Neural cell (in vitro differentiated cells): ENCODE measurements at regions not wholly inside any gene's neighbourhood (a gene's known extent, or its start where the extent isn't known, plus 50 kb on each side); places are given as distances from the start of the nearest gene placed in this dataset.

Experiments
- CTCF ChIP-seq: fragments of 450-650 bp; IDR thresholded peaks from 2 replicates; pipeline ENCODE4 v1.5.1; 2014; ENCODE audit warnings: antibody characterized with exemption, mild to moderate bottlenecking, moderate library complexity; ENCODE audit not compliant: poor library complexity, severe bottlenecking
- EP300 ChIP-seq: fragments of 450-650 bp; conservative IDR thresholded peaks from 2 replicates; pipeline ENCODE4 v1.6.1; 2014; ENCODE audit warnings: antibody characterized with exemption, mild to moderate bottlenecking, moderate library complexity; ENCODE audit not compliant: poor library complexity, severe bottlenecking
- EZH2 ChIP-seq: fragments of 200-600, 300-800 bp; shearing (Covaris generic), sonication (generic); IDR thresholded peaks from 2 replicates; pipeline ENCODE4 v1.6.1; 2014; ENCODE audit warnings: antibody characterized with exemption, low read length, borderline replicate concordance, mild to moderate bottlenecking; ENCODE audit not compliant: insufficient read depth, poor library complexity, severe bottlenecking
- POLR2AphosphoS5 ChIP-seq: IDR thresholded peaks from 2 replicates; pipeline ENCODE4 v1.6.1; 2012
- RAD21 ChIP-seq: fragments of 450-650 bp; conservative IDR thresholded peaks from 2 replicates; pipeline ENCODE4 v1.6.1; 2014; ENCODE audit warnings: antibody characterized with exemption, mild to moderate bottlenecking, moderate library complexity
- REST ChIP-seq: IDR thresholded peaks from 2 replicates; pipeline ENCODE4 v1.6.1; 2012; ENCODE audit warnings: borderline replicate concordance
- SMC3 ChIP-seq: fragments of 450-650 bp; conservative IDR thresholded peaks from 2 replicates; pipeline ENCODE4 v1.6.1; 2014; ENCODE audit warnings: antibody characterized with exemption, mild to moderate bottlenecking, moderate library complexity; ENCODE audit not compliant: poor library complexity
- TAF1 ChIP-seq: IDR thresholded peaks from 2 replicates; pipeline ENCODE4 v1.6.1; 2012; ENCODE audit warnings: low read depth

GRCh38 chr3:106510206-106510605 is 641.4 kb upstream of the CBLB start:
- TF ChIP-seq EZH2 = no peak
- no peak for TF ChIP-seq CTCF
- TF ChIP-seq EP300 = no peak
- no peak for TF ChIP-seq POLR2AphosphoS5
- TF ChIP-seq RAD21 = no peak
- no peak for TF ChIP-seq SMC3
- TF ChIP-seq REST = no peak
- no peak for TF ChIP-seq TAF1
